ENCODE measurements at regions not wholly inside any gene's neighbourhood (a gene's known extent, or its start where the extent isn't known, plus 50 kb on each side); places are given as distances from the start of the nearest gene placed in this dataset.

DNA sequence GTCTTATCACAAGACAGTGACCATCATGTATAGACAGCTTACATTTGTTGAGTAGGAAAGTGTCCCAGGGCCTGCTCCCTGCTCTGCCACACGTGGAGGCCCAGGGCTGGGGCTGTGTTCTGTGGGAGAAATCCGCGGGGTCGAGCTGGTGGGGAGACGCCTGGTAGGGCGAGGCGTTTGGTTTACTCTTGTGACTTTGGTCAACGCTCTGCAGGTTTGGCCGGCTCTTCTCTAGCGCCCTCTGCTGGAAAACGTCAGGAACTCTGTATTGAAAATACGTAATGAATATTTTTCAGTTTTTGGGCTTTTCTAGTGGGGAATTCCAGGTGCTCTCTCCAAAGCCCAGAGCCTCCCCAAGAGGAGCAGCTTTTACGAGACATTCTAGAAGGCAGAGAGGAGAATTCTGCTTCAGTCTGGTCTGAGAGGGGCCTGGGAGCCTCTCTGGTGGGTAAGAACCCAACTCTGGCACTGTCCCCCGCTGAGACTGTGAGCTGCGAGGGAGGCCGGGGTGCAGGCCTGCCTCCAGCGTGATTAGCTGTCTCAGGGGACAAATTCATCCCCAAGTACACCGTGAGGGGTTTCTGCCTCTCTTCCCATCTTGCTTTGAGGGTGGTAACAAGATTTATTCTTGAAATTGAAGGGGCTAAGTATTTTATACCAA, 112.6 kb upstream of the RALGAPA2 start:
- no peak for DNase-seq

DNA sequence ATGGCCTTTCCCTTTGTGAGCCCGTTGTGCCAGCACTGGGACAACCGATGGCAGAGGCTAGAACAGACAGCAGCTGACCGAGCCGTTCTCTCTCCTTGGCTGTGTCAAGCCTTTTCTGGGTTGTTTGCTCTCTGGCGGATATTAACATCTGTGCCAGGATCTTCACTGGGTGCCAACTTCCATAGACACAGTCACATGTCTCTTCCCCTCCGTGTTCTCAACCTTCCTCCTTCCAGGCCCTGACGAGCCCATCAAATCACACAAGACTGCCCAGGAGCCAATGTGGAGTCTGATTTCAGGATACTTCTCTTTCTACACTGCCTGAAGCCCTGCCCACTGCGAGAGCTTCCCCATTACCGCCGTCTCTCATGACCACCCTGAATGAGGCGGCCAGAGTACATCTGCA, 111.0 kb upstream of the RALGAPA2 start:
- DNase-seq, result no peak

DNA sequence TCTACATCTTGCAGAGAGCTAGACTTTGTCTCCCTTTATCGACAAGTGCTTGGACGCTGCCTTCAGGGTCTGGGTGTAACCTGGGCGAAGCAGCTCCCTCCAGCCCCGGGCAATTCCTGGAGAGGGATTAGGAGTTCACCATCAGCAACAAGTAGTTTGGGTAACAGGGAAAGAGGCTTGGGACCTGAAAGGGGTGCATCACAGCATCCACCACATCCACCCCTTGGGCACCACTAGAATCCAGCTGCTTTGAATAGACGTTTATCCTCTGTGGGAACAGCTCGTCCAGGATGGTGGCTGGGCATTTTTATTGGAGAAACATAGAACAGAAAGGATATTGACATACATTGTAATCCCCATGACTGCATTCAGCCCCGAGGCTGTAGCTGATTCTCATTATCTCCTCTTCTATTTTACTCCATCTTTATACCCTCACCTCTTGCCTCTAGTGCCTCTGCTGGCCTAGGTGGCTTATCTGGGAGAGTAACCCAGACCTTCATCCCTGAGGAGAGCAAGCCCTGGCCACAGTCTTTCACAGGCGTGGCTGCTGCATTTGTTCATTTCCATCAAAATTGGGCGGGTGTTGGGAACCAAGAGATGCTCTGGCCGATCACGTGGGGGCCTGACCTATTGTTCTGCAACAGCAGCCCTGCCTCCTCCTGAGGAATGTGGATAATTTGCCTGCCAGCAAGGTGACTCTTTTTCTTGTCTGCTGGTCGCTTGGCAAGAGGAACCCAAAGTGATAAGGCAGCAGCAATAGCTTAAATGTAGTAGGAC, 109.2 kb upstream of the RALGAPA2 start:
- no peak for DNase-seq

DNA sequence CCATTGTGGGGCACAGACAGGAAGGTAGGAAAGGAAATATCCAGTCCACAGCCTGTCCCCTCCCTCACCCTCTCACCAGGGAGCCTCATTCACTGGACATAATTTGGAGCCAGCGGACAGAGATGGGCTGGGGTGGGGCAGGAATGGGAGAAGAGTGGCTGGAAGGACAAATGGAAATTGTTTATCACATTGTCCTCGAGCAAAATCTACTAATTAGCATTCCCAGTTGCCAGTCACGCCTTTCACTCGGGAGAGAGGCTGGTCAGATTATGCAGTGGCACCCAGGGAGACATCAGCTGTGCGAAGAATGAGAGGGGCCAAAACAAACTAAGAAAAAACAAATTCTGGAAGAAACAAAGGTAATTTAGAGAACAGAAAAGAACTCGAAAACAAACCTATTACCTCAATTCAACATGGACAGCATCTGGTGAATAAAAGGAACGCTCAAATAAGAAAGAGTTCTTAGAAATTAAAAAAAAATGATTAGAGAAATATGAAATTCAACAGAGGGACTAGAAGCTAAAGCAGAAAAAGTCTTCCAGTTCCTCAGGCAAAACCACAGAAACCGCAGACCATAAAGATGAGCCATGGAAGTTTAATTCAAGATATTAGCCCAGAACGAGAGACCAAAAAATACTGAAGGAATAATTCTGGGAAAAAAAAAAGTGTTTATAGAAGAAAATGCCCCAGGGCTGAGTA, 108.5 kb upstream of the RALGAPA2 start:
- no peak for DNase-seq

DNA sequence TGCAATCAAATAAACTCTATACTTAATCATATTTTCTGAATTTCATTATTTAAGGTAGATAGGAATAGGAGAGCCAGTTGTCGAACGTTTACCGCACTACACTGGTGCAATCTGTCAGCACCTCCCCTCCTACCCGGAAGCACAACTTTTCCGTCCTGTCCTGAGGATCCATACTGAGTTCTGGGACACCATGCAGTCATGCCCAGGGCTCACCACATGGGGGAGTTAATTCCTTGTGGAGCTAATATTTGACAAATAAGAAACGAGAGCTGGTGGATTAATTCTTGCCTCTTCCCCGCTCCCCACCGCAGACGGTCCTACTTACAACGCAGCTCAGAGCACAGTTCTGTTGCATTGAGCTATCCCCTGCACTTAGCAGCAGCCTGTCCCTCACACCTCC, 107.7 kb upstream of the RALGAPA2 start:
- no peak for DNase-seq

DNA sequence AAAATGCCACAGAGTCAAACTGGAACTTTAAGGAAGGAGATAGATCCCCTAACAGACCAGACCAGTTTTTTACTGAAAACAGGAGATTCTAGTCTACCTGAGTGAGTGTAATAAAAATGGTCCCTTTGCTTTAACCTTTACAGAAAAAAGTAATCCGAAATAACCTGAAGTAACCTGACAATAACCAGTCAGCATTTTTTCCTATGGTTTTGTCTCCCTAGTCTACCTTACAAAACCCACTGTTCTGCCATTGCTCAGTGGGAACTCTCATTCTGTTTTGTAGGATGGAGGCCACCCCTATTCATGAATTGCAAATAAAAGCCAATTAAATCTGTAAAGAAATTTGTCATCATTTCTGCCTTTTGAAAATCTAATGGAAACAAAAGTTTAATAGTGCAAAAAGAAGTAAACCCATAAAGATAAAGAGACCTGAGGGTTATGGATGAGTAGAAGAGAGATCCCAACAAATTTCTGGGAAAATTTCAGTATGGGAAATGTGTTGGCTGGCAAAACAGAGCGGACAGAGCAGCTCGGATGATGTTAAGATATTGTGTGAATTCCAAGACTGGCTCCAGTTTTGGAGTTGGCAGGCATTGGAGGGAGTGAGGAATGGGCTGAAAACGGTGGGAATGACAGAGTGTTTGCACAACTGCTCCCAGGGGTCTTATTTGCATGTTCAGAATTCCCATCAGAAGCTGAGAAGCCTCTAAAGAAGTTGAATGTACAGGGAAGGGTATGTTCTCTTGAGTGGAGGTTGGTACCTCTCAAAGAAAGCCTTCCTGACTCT, 104.7 kb upstream of the RALGAPA2 start:
- no peak for DNase-seq

DNA sequence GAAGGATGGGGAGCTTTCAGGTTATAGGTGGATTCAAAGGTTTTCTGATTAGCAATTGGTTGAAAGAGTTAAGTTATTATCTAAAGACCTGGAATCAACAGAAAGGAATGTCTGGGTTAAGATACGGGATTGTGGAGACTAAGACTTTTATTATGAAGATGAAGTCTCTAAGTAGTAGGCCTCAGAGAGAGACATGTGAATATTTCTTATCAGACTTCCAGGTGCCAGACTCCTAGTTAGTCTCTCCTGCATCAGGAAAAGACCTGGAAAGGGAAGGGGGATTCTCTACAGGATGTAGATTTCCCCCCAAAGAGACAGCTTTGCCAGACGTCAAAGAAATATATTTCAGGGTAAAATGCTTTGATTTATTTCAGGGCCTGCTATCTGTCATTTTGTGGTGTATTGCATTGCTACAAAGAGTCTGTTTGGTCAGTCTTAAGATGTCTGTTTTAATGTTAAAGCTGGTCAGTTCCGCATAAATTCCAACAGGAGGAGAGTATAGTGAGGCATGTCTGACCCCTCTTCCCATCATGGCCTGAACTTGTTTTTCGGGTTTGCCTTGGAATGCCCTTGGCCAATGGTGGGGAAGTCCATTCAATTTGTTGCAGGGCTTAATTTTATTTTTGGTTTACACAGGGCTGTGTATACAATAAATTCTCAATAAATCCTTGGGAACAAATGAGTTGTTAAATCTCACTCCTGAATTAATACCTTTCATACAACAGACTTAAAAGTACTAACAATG, 103.4 kb upstream of the RALGAPA2 start:
- no peak for DNase-seq

DNA sequence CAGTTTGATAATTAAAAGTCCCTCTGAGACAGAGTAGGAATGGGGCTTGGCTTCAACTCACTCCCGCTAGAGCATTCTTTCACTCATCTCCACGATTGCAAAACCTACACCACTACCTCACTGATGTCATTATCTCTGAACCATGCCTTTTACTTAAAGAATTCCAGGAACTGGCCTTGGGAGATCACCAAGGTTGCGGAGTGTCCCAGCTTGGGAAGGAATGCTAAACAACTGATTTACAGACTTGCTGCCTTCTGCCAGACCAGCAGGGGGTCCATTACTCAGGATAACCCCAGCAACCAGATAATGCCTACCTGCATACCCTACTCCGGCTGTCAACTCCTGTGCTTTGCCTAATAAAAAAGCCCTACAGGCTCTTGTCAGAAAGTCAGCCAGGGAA, 102.2 kb upstream of the RALGAPA2 start:
- no peak for DNase-seq

DNA sequence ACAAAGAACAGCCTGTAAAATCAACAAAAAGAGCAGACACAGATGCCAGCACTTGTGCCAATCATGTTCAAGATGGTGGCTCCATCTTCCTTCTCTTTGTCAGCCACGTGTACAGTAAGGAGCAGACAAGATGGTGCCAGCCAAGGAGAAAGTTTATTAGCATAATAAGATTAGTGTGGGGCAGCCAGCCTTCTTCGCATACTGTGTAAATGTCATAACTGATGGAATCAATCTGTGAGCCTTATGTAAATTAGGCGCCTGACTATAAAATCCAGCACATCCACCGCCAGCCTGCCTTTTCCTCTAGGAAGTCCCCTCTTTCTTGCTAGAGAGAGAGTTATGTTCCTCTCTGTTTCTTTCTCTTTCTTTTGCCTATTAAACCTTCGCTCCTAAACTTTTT, 99.7 kb upstream of the RALGAPA2 start:
- DNase-seq, result no peak

DNA sequence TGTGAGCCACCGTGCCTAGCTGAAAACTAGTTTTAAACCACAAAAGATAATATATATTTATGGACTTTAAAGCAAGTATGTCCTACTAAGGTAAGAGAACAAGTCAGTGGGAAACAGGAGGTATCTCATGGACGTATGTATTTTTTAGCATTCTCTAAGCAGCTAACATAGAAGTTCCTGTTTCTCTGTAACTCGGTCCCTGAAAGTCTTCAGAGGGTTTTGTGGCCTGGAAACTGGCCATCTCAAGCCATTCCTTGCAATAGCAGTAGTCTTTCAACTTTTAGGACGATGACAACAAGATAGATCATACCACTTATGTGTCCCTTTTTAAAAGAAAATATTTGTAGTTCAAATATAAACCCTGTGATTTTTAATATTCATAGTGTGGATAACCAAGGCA, 95.6 kb upstream of the RALGAPA2 start:
- no peak for DNase-seq

DNA sequence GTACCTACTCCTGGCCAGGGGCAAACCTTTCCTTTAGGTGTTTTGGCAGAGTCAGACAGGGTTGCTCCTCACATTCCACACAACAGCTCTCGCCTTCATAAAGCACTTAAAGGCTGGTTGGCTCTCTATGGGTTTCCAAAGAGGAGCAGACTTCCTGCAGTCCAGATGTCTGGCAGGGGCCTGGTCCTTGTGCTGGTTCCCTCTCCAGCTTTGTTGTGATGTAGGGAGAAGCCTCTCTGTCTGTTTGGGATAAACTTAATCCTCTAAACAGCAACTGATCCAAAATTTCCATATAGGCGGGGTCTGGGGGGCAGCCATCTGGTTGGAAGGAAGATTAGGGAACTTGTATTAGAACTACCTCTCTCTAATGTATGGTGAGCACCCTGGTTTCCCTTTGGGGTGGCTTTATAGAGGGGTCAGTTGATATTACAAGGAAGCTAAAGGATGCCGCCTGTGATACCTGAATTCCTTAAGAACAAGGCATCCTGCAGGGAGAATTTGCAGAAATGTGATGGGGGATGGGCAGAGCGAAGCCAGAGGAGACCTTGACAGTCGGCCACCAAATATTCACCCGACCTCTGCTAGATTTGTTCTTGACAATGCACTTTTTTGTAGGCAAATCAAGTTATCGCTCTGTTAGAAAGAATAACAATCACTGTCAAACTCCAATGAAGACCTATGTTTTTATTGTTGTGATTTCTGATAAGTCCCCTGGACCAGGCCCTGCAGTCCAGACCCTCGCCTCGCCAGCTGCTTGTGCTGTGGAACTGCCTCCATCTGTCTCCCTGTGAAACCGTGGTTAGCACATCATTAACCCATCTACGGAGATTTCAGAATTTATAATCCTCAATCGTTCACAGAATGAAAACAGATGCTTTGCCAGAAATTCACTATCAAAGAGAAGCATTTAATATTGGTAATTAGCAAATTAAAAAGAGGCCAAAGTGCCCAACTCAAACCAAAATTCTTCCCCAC, 94.0 kb upstream of the RALGAPA2 start:
- DNase-seq, result no peak

DNA sequence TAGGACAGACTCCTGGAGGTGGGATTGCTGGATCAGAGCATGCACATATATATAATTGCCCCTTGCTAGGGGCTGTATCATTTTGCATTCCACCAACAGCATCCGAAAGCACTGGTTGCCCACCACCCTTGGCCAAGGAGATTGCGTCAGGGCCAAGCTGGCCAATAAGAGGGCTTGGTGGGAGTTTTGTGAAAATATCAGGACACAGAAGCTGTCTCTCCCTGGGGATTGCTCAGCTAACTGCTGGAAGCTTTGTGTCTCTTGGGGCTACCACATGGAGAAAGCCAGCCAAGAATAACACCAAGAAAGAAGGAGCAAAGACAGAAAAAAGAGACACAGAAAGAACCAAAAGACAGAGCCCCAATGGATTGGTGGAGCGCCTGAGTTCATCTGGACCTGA, 90.6 kb upstream of the RALGAPA2 start:
- no peak for DNase-seq

DNA sequence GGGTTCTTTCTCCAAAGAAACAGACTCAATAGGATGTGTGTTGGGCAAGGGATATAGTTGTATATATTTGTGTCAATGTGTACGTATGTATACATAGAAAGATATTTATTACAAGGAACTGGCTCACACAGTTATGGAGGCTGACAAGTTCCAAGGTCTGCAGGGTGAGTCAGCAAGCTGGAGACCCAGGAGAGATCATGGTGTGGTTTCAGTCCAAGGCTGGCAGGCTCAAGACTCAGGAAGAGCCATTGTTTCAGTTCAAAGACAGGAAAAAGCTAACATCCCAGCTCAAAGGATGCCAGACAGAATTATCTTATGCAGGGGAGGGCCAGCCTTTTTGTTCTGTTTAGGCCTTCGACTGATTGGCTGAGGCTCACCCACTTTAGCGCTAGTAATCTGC, 89.9 kb upstream of the RALGAPA2 start:
- no peak for DNase-seq

DNA sequence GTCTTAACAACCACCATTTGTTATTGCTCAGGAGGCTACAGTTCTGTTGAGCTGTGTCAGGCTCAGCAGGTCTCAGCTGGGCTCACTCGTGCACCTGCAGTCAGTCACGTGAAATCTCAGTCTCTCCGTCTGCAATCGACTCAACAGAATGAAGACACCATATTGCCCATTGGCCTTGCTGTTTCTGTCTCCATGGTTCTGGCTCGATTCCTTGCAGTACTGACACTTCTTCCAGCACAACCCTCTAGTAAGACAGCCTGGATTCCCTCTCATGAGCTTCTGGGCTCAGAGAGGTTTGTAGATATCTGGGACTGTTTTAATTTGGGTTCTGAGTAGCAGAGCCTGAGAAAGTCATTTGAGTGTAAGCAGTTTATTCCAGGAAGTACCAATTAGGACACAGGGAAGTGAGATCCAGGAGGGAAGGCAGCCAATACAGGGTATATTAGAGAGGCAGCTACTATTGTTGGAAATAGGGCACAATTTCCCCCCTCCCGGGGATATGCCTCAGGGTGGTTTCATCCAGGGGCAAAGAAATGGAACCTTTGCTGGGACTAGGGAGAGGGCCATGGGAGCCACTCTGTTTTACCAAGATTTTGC, 87.4 kb upstream of the RALGAPA2 start:
- DNase-seq, result no peak

DNA sequence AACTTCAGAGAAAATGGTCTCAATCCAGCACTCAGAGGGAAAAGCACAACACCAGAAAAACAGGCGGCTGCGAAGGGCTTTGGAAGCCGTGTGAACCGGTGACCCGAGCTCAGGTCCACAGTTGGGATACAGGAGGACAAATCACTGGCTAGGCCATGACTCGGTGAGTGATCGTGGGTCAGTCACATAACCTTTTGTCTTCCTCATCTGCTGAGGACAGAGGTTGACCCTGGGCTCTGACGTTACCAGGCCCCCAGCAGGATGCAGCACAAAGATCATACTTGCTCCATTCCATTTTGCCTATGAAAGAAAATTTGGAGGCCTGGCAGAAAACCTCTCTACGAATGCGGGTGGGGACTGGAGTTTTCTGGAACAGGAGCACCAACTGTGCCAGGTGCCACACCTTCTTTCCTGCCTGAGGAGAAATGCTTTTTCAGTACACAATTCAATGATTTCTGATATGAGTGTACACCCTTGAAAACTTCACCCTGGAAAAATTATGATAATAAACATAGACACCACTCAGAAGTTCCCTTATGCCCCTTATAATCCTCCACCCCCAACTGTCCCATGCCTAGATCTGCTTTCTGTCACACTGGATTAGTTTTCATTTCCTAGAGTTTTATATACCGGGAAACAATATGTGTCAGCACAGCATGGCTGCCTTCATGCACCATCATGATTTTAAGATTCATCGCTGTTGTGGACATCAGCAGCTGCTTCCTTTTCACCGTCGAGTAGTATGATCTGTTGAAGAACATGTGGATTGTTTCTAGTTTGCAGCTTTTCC, 85.3 kb upstream of the RALGAPA2 start:
- DNase-seq, result no peak

DNA sequence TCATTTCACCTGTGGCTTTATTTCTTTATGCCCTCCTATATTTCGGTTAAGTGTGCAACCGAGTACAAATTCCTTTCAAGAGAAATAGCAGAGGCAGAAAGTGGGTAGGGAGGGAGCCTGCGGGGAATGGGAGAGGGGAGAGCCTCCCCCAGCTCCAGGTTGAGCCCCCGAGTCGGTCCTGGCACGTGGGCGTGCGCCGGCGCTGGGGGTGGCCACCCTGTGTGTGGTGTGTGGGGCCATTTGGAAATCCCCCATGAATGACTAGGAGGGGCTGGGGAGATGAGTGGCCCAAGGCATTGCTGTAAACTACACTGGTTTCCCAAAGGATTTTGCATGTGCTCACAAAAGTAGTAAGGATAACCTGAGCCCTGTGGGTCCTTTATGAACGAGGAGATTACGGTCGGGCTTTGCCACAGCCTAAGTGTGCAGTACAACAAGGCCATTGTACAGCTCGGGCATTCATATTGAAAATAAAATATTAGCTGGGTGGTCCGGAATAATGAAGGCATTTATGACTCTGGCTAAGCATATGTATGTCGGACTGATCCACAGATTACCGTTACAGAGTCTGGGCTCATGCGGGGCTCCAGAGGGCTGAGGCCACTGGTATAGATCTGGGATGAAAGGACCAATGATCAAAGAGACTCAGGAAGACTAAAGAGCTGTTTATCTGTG, 84.5 kb upstream of the RALGAPA2 start:
- no peak for DNase-seq

DNA sequence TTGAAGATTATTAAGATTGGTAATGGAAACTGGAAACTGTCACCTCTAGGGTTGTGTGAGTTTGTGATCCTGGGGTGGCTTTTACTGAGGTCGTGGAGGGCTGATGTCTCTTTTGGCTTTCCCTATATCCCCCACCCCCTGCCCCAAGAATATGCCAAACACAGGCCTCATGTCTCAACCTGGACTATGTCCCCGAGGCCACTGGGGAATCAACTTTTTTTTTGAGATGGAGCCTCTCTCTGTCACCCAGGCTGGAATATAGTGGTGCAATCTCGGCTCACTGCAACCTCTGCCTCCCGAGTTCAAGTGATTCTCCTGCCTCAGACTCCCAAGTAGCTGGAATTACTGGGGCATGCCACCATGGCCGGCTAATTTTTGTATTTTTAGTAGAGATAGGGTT, 83.3 kb upstream of the RALGAPA2 start:
- DNase-seq, result no peak

DNA sequence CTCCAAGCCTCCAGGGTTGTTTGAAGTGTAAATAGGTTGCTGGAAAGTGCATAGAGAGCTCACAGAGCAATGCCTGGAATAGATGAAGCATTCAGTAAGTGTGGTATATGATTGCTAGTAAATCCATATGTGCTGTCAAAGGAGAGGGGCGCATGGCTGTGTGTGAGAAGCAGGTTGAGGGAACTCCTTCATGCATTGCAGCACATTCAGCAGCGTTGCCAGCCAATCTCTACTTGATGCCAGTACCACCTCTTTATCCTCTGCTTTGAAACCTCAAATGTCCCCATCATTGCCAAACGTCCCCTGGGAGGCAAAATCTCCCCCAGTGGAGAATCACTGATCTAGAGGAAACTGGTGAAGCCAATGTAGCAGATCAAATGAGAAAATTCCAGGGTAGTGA, 82.7 kb upstream of the RALGAPA2 start:
- no peak for DNase-seq

DNA sequence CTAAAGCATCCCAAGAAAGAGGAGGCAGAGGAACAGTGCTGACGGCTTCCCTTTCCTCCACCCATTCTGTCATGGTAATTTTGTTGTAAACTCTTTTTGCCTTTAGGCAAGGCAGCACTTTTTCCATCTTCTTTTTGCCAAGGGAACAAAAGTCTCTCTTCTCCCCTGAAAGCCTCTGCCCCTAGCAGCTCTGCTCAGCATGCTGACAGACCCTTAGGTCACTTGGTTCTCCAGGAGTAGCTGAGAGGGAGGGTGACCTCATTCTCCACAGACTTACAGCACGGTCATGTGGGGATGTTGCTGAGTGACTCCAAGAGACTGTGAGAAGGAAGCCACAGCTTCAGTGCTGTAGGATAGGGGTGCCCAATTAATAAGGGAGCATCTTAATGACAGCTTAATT, 81.1 kb upstream of the RALGAPA2 start:
- no peak for DNase-seq

All from NCI-H2081 treated with DMSO at 0.1 percent for 48 hours (cell line).